ENCODE measurements at regions not wholly inside any gene's neighbourhood (a gene's known extent, or its start where the extent isn't known, plus 50 kb on each side); places are given as distances from the start of the nearest gene placed in this dataset.

- no peak overlapping the region for H3K4me3 ChIP-seq (ENCODE audit: insufficient read depth, low read depth, low read length, poor library complexity, severe bottlenecking)
- no peak for DNase-seq
Observed at GRCh38 chr1:195761104-195761503, 847.1 kb downstream of the KCNT2 start.

GRCh38 chr1:195756109-195756508 is 852.1 kb downstream of the KCNT2 start:
- H3K4me1 ChIP-seq (ENCODE audit: control insufficient read depth, insufficient read depth, low read length, poor library complexity, severe bottlenecking): no peaks in the 10 kb centered on the region
- DNase-seq: no peak
- no peaks in the 10 kb centered on the region for H3K36me3 ChIP-seq (ENCODE audit: control insufficient read depth, insufficient read depth, low read length)
- H3K4me3 ChIP-seq (ENCODE audit: insufficient read depth, low read depth, low read length, poor library complexity, severe bottlenecking): no peak overlapping the region
- no peak overlapping the region for H3K27ac ChIP-seq (ENCODE audit: insufficient read depth, low read length, poor library complexity, severe bottlenecking)
- H3K9me3 ChIP-seq (ENCODE audit: control insufficient read depth, low read length): no peaks in the 10 kb centered on the region
- H3K27me3 ChIP-seq (replicated peaks; ENCODE audit: control insufficient read depth, insufficient read depth, low read length, poor library complexity, severe bottlenecking): no peaks in the 10 kb centered on the region

More at GRCh38 chr1:195761104-195761503, 847.1 kb downstream of the KCNT2 start:
- Histone ChIP-seq H3K36me3 (ENCODE audit: control insufficient read depth, insufficient read depth, low read length) (no peaks in the 10 kb centered on the region), H3K27me3 (replicated peaks; ENCODE audit: control insufficient read depth, insufficient read depth, low read length, poor library complexity, severe bottlenecking) (no peaks in the 10 kb centered on the region), H3K9me3 (ENCODE audit: control insufficient read depth, low read length) (no peaks in the 10 kb centered on the region), H3K4me1 (ENCODE audit: control insufficient read depth, insufficient read depth, low read length, poor library complexity, severe bottlenecking) (no peaks in the 10 kb centered on the region), H3K27ac (ENCODE audit: insufficient read depth, low read length, poor library complexity, severe bottlenecking) (no peak overlapping the region)

GRCh38 chr1:195754874-195755273 is 853.4 kb downstream of the KCNT2 start:
- Histone ChIP-seq H3K4me1 (ENCODE audit: control insufficient read depth, insufficient read depth, low read length, poor library complexity, severe bottlenecking) (no peaks in the 10 kb centered on the region), H3K36me3 (ENCODE audit: control insufficient read depth, insufficient read depth, low read length) (no peaks in the 10 kb centered on the region), H3K9me3 (ENCODE audit: control insufficient read depth, low read length) (no peaks in the 10 kb centered on the region), H3K27me3 (replicated peaks; ENCODE audit: control insufficient read depth, insufficient read depth, low read length, poor library complexity, severe bottlenecking) (no peaks in the 10 kb centered on the region), H3K4me3 (ENCODE audit: insufficient read depth, low read depth, low read length, poor library complexity, severe bottlenecking) (no peak overlapping the region), H3K27ac (ENCODE audit: insufficient read depth, low read length, poor library complexity, severe bottlenecking) (no peak overlapping the region)
- DNase-seq: no peak

- Histone ChIP-seq H3K9me3 (ENCODE audit: control insufficient read depth, low read length) (no peaks in the 10 kb centered on the region), H3K27me3 (replicated peaks; ENCODE audit: control insufficient read depth, insufficient read depth, low read length, poor library complexity, severe bottlenecking) (no peaks in the 10 kb centered on the region), H3K4me1 (ENCODE audit: control insufficient read depth, insufficient read depth, low read length, poor library complexity, severe bottlenecking) (no peaks in the 10 kb centered on the region), H3K4me3 (ENCODE audit: insufficient read depth, low read depth, low read length, poor library complexity, severe bottlenecking) (no peak overlapping the region), H3K27ac (ENCODE audit: insufficient read depth, low read length, poor library complexity, severe bottlenecking) (no peak overlapping the region), H3K36me3 (ENCODE audit: control insufficient read depth, insufficient read depth, low read length) (no peaks in the 10 kb centered on the region)
- no peak for DNase-seq
Observed at GRCh38 chr1:195754303-195754702, 853.9 kb downstream of the KCNT2 start.

- no peaks in the 10 kb centered on the region for H3K9me3 ChIP-seq (ENCODE audit: control insufficient read depth, low read length)
- H3K27ac ChIP-seq (ENCODE audit: insufficient read depth, low read length, poor library complexity, severe bottlenecking): no peak overlapping the region
- no peak overlapping the region for H3K4me3 ChIP-seq (ENCODE audit: insufficient read depth, low read depth, low read length, poor library complexity, severe bottlenecking)
- no peaks in the 10 kb centered on the region for H3K4me1 ChIP-seq (ENCODE audit: control insufficient read depth, insufficient read depth, low read length, poor library complexity, severe bottlenecking)
- no peaks in the 10 kb centered on the region for H3K36me3 ChIP-seq (ENCODE audit: control insufficient read depth, insufficient read depth, low read length)
- no peak for DNase-seq
- no peaks in the 10 kb centered on the region for H3K27me3 ChIP-seq (replicated peaks; ENCODE audit: control insufficient read depth, insufficient read depth, low read length, poor library complexity, severe bottlenecking)
Observed at GRCh38 chr1:195748969-195749368, 859.3 kb downstream of the KCNT2 start.

- Histone ChIP-seq H3K27ac (ENCODE audit: insufficient read depth, low read length, poor library complexity, severe bottlenecking) (no peak overlapping the region), H3K4me3 (ENCODE audit: insufficient read depth, low read depth, low read length, poor library complexity, severe bottlenecking) (no peak overlapping the region), H3K9me3 (ENCODE audit: control insufficient read depth, low read length) (no peaks in the 10 kb centered on the region), H3K36me3 (ENCODE audit: control insufficient read depth, insufficient read depth, low read length) (no peaks in the 10 kb centered on the region), H3K4me1 (ENCODE audit: control insufficient read depth, insufficient read depth, low read length, poor library complexity, severe bottlenecking) (no peaks in the 10 kb centered on the region), H3K27me3 (replicated peaks; ENCODE audit: control insufficient read depth, insufficient read depth, low read length, poor library complexity, severe bottlenecking) (no peaks in the 10 kb centered on the region)
- no peak for DNase-seq
Observed at GRCh38 chr1:195745189-195746010, 862.8 kb downstream of the KCNT2 start.

GRCh38 chr1:195744256-195744655 is 864.0 kb downstream of the KCNT2 start:
- Histone ChIP-seq H3K4me1 (ENCODE audit: control insufficient read depth, insufficient read depth, low read length, poor library complexity, severe bottlenecking) (no peaks in the 10 kb centered on the region), H3K27me3 (replicated peaks; ENCODE audit: control insufficient read depth, insufficient read depth, low read length, poor library complexity, severe bottlenecking) (no peaks in the 10 kb centered on the region), H3K36me3 (ENCODE audit: control insufficient read depth, insufficient read depth, low read length) (no peaks in the 10 kb centered on the region), H3K4me3 (ENCODE audit: insufficient read depth, low read depth, low read length, poor library complexity, severe bottlenecking) (no peak overlapping the region), H3K9me3 (ENCODE audit: control insufficient read depth, low read length) (no peaks in the 10 kb centered on the region), H3K27ac (ENCODE audit: insufficient read depth, low read length, poor library complexity, severe bottlenecking) (no peak overlapping the region)
- DNase-seq: no peak

- H3K4me3 ChIP-seq (ENCODE audit: insufficient read depth, low read depth, low read length, poor library complexity, severe bottlenecking): no peak overlapping the region
- H3K36me3 ChIP-seq (ENCODE audit: control insufficient read depth, insufficient read depth, low read length): no peaks in the 10 kb centered on the region
- DNase-seq: no peak
- H3K9me3 ChIP-seq (ENCODE audit: control insufficient read depth, low read length): no peaks in the 10 kb centered on the region
- H3K27ac ChIP-seq (ENCODE audit: insufficient read depth, low read length, poor library complexity, severe bottlenecking): no peak overlapping the region
- H3K27me3 ChIP-seq (replicated peaks; ENCODE audit: control insufficient read depth, insufficient read depth, low read length, poor library complexity, severe bottlenecking): no peaks in the 10 kb centered on the region
- H3K4me1 ChIP-seq (ENCODE audit: control insufficient read depth, insufficient read depth, low read length, poor library complexity, severe bottlenecking): no peaks in the 10 kb centered on the region
Observed at GRCh38 chr1:195740862-195741261, 867.4 kb downstream of the KCNT2 start.

GRCh38 chr1:195738966-195739650 is 869.1 kb downstream of the KCNT2 start:
- H3K36me3 ChIP-seq (ENCODE audit: control insufficient read depth, insufficient read depth, low read length): no peaks in the 10 kb centered on the region
- no peaks in the 10 kb centered on the region for H3K9me3 ChIP-seq (ENCODE audit: control insufficient read depth, low read length)
- no peak overlapping the region for H3K27ac ChIP-seq (ENCODE audit: insufficient read depth, low read length, poor library complexity, severe bottlenecking)
- no peak overlapping the region for H3K4me3 ChIP-seq (ENCODE audit: insufficient read depth, low read depth, low read length, poor library complexity, severe bottlenecking)
- no peaks in the 10 kb centered on the region for H3K4me1 ChIP-seq (ENCODE audit: control insufficient read depth, insufficient read depth, low read length, poor library complexity, severe bottlenecking)
- H3K27me3 ChIP-seq (replicated peaks; ENCODE audit: control insufficient read depth, insufficient read depth, low read length, poor library complexity, severe bottlenecking): no peaks in the 10 kb centered on the region
- DNase-seq: no peak

GRCh38 chr1:195735140-195735539 is 873.1 kb downstream of the KCNT2 start:
- DNase-seq: no peak
- no peaks in the 10 kb centered on the region for H3K9me3 ChIP-seq (ENCODE audit: control insufficient read depth, low read length)

More at GRCh38 chr1:195735140-195735539, 873.1 kb downstream of the KCNT2 start:
- no peak overlapping the region for H3K4me3 ChIP-seq (ENCODE audit: insufficient read depth, low read depth, low read length, poor library complexity, severe bottlenecking)
- no peaks in the 10 kb centered on the region for H3K4me1 ChIP-seq (ENCODE audit: control insufficient read depth, insufficient read depth, low read length, poor library complexity, severe bottlenecking)
- H3K27me3 ChIP-seq (replicated peaks; ENCODE audit: control insufficient read depth, insufficient read depth, low read length, poor library complexity, severe bottlenecking): no peaks in the 10 kb centered on the region
- H3K27ac ChIP-seq (ENCODE audit: insufficient read depth, low read length, poor library complexity, severe bottlenecking): no peak overlapping the region
- no peaks in the 10 kb centered on the region for H3K36me3 ChIP-seq (ENCODE audit: control insufficient read depth, insufficient read depth, low read length)
